ENCODE measurements at regions not wholly inside any gene's neighbourhood (a gene's known extent, or its start where the extent isn't known, plus 50 kb on each side); places are given as distances from the start of the nearest gene placed in this dataset.

- ATAC-seq (ENCODE audit: low read depth) (no peak), DNase-seq (no peak)
- H2BK20ac ChIP-seq (ENCODE audit: low read depth, low read length) = no peak overlapping the region
- no peak for TF ChIP-seq USF2 (IDR thresholded peaks at IDR 0.05; ENCODE audit: low read depth, low read length)
- no peak for TF ChIP-seq CEBPB (IDR thresholded peaks at IDR 0.05; ENCODE audit: low read depth, low read length)
- no peak for TF ChIP-seq BHLHE40 (IDR thresholded peaks at IDR 0.05; ENCODE audit: low read depth, low read length)
- TF ChIP-seq POLR2A (IDR thresholded peaks at IDR 0.05; ENCODE audit: low read depth, low read length) = no peak
- TF ChIP-seq RAD21 (IDR thresholded peaks at IDR 0.05; ENCODE audit: low read length) = no peak
- no peak for TF ChIP-seq CTCF (conservative IDR thresholded peaks at IDR 0.05; ENCODE audit: low read depth, low read length)
- TF ChIP-seq CHD1 (IDR thresholded peaks at IDR 0.05; ENCODE audit: low read depth, low read length) = no peak
- TF ChIP-seq NFE2L2 (IDR thresholded peaks at IDR 0.05; ENCODE audit: low read depth, low read length) = no peak
- no peak for TF ChIP-seq RCOR1 (IDR thresholded peaks at IDR 0.05; ENCODE audit: insufficient replicate concordance, low read length)
- TF ChIP-seq, protein P1, sequence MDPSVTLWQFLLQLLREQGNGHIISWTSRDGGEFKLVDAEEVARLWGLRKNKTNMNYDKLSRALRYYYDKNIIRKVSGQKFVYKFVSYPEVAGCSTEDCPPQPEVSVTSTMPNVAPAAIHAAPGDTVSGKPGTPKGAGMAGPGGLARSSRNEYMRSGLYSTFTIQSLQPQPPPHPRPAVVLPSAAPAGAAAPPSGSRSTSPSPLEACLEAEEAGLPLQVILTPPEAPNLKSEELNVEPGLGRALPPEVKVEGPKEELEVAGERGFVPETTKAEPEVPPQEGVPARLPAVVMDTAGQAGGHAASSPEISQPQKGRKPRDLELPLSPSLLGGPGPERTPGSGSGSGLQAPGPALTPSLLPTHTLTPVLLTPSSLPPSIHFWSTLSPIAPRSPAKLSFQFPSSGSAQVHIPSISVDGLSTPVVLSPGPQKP (IDR thresholded peaks at IDR 0.05; ENCODE audit: borderline replicate concordance, low read depth, low read length) = no peak
- no peak for TF ChIP-seq FOS (IDR thresholded peaks at IDR 0.05; ENCODE audit: low read depth, low read length)
- BruUV-seq (replicated peaks) = no TSS peak
- H2BK120ac ChIP-seq (ENCODE audit: low read depth, low read length) = no peak overlapping the region
- H3K23ac ChIP-seq (ENCODE audit: low read depth, low read length) = no peak overlapping the region
- no peak overlapping the region for H2BK15ac ChIP-seq (ENCODE audit: low read depth, low read length)
- no peak overlapping the region for H3K18ac ChIP-seq (ENCODE audit: low read depth, low read length)
- no peaks in the 10 kb centered on the region for H3K79me1 ChIP-seq (ENCODE audit: low read depth in 1 of 2, low read length in 2 of 2)
- no peak overlapping the region for H2AK5ac ChIP-seq (ENCODE audit: low read depth, low read length)
- no peak overlapping the region for H4K5ac ChIP-seq (ENCODE audit: low read depth, low read length)
- H2AFZ ChIP-seq (replicated peaks; ENCODE audit: low read length, poor library complexity) = no peak overlapping the region
- no peak overlapping the region for H3K14ac ChIP-seq (replicated peaks; ENCODE audit: low read depth, low read length)
- POLR2A ChIA-PET (ENCODE audit: unreplicated experiment) = no interaction called here
- no peak overlapping the region for H2AK9ac ChIP-seq (replicated peaks; ENCODE audit: low read depth, low read length, poor library complexity)
- no peak overlapping the region for H3K27ac ChIP-seq (ENCODE audit: insufficient read depth, low read length)
- WGBS, 2 experiments (ENCODE audit: extremely low coverage in 2 of 2, insufficient read length in 1 of 2) = no CpG with 5 or more reads among the region's 1 CpG
- H3K4me1 ChIP-seq (ENCODE audit: control insufficient read depth, insufficient read depth, low read length) = no peaks in the 10 kb centered on the region
- no peak overlapping the region for H3K4me3 ChIP-seq (ENCODE audit: insufficient read depth, low read depth, low read length)
- dilution Hi-C loops (cut with HindIII; ENCODE audit: low sequenced_read_pairs, unreplicated experiment) (no loop called here), in situ Hi-C loops (cut with MboI; ENCODE audit: low sequenced_read_pairs) (no loop called here), intact Hi-C loops (cut with micrococcal nuclease) (loop anchor here (10.0 kb wide), 1 partner anchor 1528 kb away; no protein-coding TSS in a partner anchor)
- H3K9me3 ChIP-seq (ENCODE audit: control insufficient read depth, insufficient read depth, low read length) = no peaks in the 10 kb centered on the region
- no peaks in the 10 kb centered on the region for H3K9me1 ChIP-seq (ENCODE audit: insufficient read depth, low read length)
- no peak overlapping the region for H2BK5ac ChIP-seq (ENCODE audit: low read depth, low read length, poor library complexity, severe bottlenecking)
- no peak overlapping the region for H3K56ac ChIP-seq (ENCODE audit: extremely low read depth, insufficient read depth, low read length)
- H4K20me1 ChIP-seq (ENCODE audit: insufficient read depth, low read length) = no peaks in the 10 kb centered on the region
- no peaks in the 10 kb centered on the region for H3K36me3 ChIP-seq (ENCODE audit: control insufficient read depth, insufficient read depth, low read length)
- CTCF ChIA-PET = no interaction called here
- no peak overlapping the region for H3K4ac ChIP-seq (ENCODE audit: low read depth, low read length)
- H3K27me3 ChIP-seq (ENCODE audit: control insufficient read depth, insufficient read depth, low read length) = no peaks in the 10 kb centered on the region; the same call in 1 of the 2 replicates
- no peak overlapping the region for H4K8ac ChIP-seq (ENCODE audit: low read depth in 2 of 2, low read length in 2 of 2)
- H4K91ac ChIP-seq (ENCODE audit: insufficient read depth, low read depth, low read length) = no peak overlapping the region
- H3K9ac ChIP-seq (ENCODE audit: low read depth, low read length) = no peak overlapping the region
- H3K4me2 ChIP-seq (ENCODE audit: low read depth, low read length) = no peak overlapping the region
These were observed 54.4 kb upstream of the PRDX4 start for GRCh38 chrX:23612846-23613245.
